ENCODE measurements at regions not wholly inside any gene's neighbourhood (a gene's known extent, or its start where the extent isn't known, plus 50 kb on each side); places are given as distances from the start of the nearest gene placed in this dataset.

DNA sequence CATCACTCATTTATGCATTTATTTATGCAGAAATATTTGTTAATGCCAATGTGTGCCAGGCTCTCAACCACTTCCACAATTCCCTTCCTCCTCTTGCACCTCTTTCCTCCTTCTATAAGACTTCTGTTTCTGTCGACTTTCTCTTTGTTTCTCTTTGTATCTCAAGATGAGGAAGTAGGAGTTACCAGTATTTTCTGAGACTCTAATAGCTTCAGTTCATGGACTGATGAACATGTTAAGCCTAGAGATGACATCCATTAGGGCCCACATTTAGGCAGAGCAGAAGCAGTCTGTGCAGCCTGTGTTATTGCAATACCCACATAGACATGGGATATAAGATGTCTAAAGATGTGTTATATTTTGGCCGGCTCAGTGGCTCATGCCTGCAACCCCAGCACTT is 241.8 kb upstream of the SMIM31 start:
- TF ChIP-seq CTCF (IDR thresholded peaks at IDR 0.05) (no peak), POLR2A (IDR thresholded peaks at IDR 0.05) (no peak)

Measured in heart left ventricle (tissue), 13 donors.